Middle frontal gyrus (tissue), 1 donor: ENCODE measurements at regions not wholly inside any gene's neighbourhood (a gene's known extent, or its start where the extent isn't known, plus 50 kb on each side); places are given as distances from the start of the nearest gene placed in this dataset.
A peak's percentile ranks its signal among the peaks of the same experiment; 100 is the strongest.

ENCODE experiments used
- DNase-seq: peaks from one replicate; pipeline ENCODE4 v3.0.0-alpha.2; 2015; ENCODE audit warnings: low spot score; ENCODE audit errors: extremely low spot score

DNA sequence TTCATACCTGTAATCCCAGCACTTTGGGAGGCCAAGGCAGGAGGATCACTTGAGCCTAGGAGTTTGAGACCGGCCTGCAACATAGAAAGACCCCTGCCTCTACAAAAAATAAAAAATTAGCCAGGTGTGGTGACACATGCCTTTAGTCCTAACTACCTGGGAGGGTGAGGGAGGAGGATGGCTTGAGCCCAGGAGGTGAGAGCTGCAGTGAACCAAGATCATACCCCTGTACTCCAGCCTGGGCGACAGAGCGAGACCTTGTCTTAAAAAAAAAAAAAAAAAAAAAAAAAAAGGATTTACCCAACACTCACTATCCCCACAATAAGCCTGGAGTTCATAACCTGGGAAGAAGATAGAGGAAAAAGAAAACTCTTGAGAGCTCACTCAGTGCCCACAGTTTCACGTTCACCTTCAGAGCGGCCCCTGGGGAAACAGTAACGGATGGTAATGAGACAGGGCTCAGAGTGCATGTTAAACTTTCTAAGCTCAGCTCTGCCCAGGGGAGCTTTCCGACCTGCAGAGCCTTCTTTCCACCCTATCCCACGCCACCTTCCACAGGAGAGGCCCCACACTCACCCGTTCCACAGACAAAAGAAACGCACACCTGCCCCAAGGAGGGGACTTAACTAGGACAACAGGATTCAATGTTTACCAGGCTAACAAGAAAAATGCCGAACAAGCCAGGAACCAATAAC lies 259.8 kb upstream of the KLF14 start:
- no peak for DNase-seq

DNA sequence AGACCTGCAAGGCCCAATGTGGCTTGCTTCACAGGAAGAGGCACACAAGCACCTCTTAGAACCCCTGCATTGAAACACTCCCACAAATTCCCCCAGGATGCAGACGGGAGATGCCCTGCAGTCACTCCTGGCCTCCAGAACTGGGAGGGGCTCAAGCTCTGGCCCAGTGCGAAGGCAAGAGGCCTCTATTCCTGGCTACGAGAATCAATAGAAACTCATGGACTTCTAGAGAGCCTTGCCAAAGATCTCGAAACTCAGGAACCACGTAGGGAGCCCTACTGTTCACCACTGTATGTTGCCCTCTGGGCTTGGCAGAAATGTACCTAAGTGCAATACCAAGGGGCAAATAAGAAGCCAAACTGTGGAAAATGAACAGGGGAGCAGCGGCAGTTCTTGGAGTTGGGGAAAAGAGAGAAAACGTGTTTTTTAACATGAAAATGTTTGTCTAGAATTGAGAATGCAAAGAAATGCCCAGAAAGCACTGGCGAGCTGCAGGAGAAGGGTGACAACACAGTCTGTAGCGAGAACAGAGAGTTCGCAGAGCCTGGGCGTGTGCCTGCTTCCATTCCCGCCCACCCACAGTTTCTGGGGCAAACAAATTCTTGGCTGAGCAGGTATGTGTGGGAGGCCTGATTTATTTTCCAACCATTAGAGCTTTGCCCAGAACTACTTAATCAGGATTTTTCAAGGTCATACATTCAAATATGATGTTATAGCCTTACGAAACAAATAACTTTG lies 260.5 kb upstream of the KLF14 start:
- peak; percentile 46 for DNase-seq

DNA sequence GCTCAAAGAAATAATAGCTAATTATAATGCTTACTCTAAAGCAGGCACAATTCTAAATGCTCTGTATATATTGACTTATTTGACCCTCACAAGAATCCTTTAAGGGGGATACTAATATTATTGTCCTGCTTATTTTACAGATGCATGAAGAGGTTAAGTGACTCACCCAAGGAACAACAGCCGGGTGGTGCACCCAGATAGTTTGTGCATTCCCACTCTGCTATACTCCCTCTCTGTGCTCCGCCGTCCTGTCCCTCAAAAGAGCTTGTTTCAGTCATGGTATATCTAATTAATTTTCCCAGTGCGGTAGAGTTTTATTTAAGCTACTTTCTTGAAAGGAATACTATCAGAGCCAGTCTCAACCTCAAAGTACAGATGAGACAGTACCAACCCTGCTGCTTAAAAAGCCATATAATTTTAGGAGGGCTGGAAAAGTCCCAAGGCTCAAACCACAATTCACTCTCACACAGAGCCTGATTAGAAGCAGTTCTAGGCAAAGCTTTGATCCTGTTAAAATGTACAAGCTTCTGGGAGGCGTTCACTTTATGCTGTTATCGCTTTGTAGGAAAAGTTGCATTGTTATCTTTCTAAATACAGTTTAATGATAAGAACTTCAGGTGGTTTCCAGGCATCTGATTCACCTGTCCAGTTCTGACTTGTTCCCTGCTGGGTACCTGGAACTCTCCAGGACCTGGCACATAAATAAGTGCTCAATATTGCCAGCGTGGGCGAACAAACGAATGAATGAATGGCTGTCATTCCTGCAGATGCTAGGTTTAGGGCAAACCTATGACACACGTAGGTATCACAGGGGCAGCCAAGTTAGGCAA lies 261.5 kb upstream of the KLF14 start:
- no peak for DNase-seq

DNA sequence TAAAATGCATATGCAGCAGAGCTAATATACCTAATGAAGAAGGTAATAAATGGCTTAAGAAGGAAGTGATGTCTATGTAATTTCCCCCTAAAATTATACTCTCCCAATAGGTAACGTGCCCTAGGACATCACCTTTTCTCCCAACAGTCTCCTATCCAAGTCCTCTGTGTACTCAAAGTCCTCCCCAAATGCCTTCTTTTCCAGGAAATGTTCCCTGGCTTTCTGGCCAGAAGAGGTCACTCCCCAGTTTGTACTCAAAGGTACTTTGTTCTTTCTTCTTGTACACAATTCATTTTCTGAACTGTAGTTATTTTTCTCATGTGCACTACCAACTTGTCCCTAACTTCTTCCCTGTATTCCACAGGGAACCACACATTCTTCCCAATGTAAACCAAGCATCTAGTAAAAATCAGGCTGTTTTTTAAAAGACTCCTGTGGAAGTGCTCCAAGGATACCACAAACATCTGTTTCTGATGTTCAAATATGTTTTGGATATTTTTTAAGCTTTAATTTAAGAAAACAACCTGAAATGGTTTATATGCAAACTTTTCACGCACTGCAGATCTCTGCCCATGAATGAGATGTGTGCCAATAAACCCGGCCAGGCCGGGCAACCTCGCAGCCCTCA lies 262.3 kb upstream of the KLF14 start:
- DNase-seq: no peak

DNA sequence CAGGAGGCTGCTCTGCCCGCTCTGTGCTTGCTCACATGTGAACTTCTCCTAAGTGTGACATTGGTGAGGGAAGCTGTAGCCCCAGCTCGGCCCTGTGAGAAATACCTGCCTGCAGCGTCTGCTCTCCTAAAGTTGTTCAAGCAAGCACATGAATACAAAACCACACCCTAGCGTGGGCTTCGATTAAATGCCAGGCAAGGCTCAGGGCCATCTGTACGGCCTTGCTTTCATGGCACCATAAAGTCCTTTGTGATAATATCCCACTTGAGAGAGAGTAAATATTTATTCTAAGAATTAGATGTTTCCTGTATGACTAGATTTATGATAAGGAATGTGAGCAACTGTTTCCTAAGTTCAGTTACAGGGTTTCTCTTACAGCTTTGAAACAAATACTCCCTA lies 262.8 kb upstream of the KLF14 start:
- DNase-seq: no peak

DNA sequence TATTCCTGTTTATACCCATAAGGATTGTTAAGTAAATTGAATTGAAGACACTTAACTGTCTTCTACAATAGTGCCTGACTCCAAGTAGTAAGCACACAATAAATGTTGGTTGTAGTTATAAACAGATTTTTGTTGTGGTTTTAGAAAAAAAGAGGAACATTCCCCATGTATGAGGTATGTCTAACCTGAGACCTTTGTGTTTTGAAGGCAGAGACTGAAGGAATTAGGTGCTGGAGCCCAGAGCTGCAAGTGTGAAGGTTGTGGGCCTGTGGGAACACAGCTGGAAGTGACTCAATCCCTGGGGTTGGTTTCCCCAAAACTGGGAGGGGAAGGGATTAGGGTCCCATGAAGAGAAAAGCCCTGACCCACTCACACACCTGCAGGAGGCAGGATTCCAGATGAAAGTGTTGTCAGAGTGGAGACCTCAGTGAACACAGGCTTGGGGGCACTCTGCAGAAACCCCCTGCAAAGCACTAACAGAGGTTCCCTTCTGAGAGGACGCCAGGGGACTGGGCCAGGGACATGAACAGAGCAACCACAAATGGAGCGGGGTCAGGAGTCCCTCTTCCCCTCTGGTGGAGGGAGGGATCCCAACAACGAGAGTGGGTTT lies 265.1 kb upstream of the KLF14 start:
- DNase-seq: no peak

DNA sequence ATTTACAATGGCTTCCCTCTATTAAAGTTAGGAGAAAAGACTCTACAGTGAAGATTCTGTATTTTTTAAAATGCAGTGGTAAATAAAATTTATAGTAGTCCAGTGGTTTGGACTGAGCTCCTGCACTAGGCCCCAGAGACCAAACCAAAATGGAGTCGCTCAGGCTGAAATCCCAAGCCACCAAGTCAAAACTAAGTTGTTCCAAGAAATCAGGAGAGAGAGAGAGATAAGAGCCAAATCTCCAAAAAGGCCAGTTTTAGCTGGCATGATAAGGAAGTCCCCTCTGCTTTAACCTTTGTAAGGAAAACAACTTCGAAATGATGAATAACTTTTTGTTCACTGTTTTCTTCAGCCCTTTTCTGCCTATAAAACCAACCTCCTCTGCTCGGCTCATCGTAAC lies 265.9 kb upstream of the KLF14 start:
- DNase-seq: no peak

DNA sequence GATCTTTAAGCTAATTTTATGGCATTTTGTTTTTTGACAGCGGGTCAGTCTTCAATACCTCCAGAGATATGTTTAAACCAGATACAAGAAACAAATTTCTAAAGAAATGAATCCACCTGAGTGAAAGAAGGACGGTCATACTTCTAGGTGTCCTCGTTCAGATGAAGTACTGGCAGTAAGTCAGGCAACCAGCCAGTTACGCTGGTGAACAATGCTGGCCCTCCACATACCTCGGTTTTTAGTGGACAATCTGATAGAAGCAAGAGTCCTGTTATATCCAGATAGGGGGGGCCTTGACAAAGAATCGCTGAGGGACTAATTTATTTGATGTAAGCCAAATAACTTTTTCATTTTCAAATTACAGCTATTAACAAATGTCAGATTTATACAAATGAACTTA lies 266.4 kb upstream of the KLF14 start:
- DNase-seq: no peak

DNA sequence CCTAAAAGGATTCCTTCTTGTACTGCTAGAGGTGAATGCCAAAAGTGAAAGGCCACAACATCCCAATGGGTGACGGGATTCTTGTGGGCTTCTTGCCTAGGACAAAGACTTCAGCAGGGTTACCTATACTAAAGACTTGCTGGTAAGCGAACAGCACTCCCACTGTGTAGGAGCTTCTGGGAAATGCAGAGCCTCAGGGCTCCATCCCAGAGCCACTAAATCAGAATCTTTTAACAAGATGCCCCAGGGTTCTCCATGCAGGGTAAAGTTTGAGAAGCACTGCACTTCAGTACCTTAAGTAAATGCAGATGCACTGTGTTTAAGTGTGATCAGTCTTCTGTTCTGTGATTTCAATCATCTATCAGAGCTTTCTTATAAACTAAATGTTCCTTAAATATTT lies 266.9 kb upstream of the KLF14 start:
- DNase-seq: no peak

DNA sequence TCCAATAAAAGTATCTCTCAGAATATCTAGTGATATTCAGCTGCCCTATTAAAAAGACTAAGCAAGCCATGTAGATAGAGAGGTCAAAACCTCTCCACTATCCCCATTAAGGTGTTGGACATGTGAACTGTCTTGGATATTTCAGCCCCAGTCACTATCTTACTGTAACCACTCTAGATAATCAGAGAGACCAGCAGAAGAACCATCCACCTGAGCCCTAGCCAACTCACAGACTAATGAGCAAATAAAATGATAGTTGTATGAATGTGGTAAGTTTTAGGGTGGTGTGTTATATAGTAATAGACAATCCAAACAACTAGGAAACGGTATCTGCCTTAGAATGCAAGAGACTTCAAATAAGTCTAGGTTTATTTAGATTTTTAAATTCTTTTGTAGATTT lies 268.6 kb upstream of the KLF14 start:
- DNase-seq: no peak

DNA sequence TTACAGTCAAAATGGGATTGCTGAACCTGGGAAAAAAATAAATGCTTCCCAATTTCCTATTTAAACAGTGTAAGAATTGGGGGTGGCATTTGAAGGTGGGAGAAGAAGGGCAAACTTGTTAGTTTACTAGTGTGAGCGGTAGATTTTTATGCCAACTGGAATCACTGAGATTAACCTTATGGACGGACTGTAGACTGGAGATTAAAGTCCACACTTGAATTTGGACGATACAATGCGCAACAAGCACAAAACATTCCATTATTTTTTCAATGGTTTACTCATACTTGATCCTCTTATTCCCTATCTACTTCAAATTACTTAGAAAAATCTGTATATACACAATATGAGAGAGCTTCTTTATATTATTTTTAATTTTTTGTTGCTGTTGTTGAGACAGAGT lies 269.6 kb upstream of the KLF14 start:
- no peak for DNase-seq

DNA sequence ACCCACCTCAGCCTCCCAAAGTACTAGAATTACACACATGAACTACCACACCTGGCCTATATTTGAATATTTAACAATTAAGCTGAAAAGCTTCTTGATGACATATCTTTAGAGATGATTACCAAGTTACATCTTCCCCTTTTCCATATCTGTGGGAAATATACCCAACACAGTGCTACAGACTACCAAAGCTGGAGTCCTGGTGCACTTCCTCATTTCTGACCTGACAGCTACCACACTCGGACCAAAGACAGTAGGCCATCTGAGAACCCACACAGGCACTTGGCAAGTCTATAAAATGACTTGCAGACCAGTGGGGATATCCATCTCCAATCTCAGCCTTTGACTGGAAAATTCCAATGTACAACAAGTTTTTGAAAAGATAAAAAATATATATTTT lies 270.4 kb upstream of the KLF14 start:
- DNase-seq: no peak

DNA sequence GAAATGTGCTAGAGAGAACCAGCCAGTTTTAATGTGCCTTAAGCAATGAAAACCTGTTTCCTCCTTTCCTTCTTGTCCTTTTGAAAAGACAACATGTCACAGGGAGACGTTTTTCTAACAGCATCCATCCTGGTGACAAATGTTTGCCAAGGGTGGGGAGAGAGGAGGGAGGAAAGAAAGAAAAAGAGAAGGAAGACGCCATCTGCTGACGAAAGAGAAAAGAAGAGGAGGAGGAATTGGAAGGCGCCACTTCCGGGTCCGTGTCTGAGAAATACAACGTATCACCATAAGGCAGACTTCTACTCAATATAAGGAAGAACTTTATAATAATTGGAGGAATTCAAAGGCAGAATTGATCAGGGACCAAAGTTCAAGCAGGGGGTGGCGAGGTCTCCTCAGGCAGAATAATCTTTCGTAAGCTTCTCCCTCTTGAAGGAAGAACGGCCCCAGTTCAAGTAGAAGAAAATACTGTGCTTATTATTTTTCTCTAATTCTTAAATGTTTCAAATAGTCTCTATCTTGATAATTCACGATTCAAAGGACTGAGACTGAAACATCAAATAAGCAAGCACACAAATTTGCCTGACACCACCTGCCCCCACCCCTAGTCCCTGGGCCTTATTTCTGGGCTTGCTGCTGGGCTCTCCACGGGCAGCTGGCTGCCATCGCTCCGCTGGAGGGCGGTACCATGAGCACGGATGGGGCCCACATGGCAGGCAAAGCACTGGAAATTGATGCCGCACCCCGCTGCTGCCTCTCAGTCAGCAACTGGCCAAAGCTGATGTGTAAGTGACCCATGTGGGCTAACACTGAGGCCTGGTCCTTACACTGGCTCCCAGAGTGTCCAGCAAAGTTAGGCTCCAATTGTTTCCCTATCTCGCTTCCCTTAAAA lies 273.7 kb upstream of the KLF14 start:
- peak; percentile 66 for DNase-seq

DNA sequence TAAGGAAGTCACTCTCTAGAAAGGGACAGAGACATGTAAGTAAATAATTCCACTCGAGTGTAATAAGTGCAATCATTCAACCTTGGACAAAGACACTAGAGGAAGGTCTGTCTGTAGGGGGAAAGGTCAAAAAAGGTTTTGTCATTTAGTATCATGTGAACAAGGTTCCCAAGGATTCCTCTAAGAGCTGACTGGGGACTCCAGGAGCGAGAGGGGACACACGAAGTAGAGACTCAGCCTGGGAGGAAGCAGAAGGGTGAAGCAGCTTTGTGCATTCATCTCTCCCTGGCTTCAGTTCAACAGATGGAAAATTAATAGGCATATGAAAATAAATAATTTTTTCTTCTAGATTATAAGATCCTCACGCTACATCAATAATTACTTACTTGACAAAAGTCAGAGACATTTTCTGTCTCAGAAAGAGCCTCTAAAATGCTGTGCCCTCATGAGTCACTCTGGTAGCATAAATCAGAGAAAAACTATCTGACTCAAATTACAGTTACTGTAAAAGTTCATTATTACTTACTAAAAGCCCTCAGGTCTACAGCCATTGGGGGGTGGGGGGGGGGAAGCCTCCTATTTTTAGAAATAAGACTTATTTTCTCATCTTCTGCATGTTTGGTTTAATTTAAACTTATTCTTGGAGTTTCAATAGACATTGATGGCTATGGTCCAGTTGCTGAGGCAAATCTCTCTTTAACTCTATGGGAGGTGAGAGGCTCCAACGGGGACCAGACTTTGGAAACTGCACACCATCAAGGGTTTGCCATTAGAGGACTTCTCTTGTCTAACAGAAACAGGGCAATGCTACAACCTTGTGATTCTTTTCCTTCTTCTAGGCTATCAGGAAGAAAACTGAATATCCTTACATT lies 275.1 kb upstream of the KLF14 start:
- no peak for DNase-seq

DNA sequence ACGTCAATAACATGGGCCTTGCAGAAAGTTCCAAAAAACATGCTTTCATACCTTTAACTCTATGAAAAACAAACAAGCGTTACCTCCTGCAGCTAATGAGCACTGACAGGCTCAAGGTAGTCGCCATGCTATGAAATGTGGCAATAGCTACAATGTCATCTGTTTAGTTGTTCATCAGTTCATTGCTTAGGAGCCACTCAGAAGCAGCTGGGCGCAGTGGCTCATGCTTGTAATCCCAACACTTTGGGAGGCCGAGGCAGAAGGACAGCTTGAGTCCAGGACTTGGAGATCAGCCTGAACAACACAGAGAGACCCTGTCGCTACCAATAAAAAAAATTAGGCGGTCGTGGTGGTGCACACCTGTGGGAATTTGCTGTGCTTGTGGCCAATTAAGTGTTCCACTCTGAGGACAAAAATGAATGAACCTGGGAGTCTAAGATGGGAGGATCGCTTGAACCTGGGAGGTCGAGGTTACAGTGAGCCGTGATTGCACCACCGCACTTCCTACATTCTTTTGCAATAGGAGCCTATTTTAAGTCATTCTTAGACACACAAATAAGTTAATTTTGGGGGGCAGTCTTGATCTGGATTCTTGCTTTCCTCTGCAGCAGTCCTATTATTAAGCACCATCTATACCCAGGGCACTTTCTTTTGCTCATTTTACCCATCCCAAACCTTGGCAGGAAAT lies 276.2 kb upstream of the KLF14 start:
- DNase-seq: no peak

DNA sequence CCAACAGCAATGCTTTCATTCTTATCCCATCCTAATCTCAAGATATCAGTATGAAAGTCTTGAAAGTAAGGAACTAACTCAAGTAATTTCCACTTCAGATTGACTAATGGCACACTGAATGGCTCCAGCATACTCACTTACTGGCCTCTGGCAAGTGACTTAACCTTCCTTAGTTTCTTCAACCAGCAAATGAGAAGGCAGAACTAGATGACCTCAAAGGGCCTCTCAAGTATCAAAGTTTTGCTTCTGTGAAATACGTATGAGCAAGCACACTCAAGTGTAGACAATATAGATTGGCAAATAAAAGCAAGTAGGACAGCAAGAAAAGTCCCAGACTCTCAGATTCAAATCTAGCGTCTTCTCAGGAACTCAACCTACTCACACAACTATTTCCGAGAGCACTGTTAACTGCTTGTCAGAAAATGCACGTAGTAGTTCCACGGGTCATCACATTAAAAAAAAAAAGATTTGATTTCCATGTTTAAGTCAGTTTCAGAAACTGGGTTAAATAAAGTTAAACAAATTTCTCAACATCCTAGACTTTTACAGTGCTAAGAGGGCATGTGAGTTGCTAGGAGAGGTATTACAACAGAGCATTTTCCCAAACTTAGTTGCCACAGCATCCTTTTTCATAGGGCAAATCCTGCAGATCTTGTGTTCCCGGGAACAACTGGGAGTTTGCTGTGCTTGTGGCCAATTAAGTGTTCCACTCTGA lies 276.9 kb upstream of the KLF14 start:
- no peak for DNase-seq

DNA sequence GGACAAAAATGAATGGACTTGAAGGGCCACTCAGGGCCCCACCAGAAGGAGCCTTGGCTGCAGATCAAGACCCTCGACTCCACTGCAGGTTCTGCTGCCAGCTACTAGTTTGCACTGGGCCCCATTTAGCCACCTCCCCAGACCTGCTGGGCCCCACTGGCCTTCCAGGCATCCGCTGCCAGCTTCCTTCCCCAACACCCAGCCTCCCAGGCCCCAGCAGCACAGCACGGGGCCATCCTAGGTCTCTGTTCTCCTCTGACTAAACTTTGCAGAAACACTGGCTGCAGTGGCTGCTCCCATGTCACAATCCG lies 277.4 kb upstream of the KLF14 start:
- no peak for DNase-seq

DNA sequence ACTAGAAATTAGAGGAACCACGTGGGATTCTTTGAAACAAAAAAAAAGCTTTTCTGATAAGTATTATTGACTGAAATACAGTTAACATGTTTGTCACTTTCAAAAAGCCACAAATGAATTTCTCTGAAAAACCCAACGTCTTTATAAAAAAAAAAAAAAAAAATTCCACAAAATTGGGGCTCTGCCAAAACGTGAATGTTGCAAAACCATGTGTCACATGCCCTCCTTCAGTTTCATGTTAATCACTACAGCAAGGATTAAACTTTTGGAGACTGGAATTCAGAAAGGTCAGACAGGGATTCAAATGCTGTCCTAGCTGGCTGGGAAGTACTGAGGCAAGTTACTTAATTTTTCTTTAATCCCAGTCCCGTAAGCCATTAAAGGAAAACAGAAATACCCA lies 278.0 kb upstream of the KLF14 start:
- no peak for DNase-seq
